ENCODE measurements at regions not wholly inside any gene's neighbourhood (a gene's known extent, or its start where the extent isn't known, plus 50 kb on each side); places are given as distances from the start of the nearest gene placed in this dataset.

- H3K4me2 ChIP-seq (ENCODE audit: insufficient read depth, low read length) = no peak overlapping the region
- DNase-seq (ENCODE audit: low read depth, low spot score) = no peak
- no peaks in the 10 kb centered on the region for H4K20me1 ChIP-seq (replicated peaks; ENCODE audit: control insufficient read depth, extremely low read depth, insufficient read depth, low read length)
- H3K27me3 ChIP-seq (ENCODE audit: control insufficient read depth in 2 of 2, insufficient read depth in 2 of 2, low read length in 2 of 2) = no peaks in the 10 kb centered on the region
- TF ChIP-seq POLR2A (IDR thresholded peaks at IDR 0.05; ENCODE audit: low read depth, low read length) (no peak), JUN (IDR thresholded peaks at IDR 0.05; ENCODE audit: borderline replicate concordance, insufficient read depth, insufficient read length, low read depth) (no peak), MAX (IDR thresholded peaks at IDR 0.05; ENCODE audit: insufficient read depth, insufficient read length) (no peak), EZH2 (IDR thresholded peaks at IDR 0.05; ENCODE audit: borderline replicate concordance, low read depth, low read length, severe bottlenecking) (no peak)
- H3K27ac ChIP-seq (ENCODE audit: insufficient read depth, low read depth, low read length) = no peak overlapping the region
- no peaks in the 10 kb centered on the region for H3K9me1 ChIP-seq (replicated peaks; ENCODE audit: control insufficient read depth, extremely low read depth, insufficient read depth, low read length)
- no peak overlapping the region for H2AFZ ChIP-seq (ENCODE audit: low read depth, low read length)
- H3K36me3 ChIP-seq (ENCODE audit: control insufficient read depth in 2 of 2, extremely low read depth in 1 of 2, insufficient read depth in 2 of 2, low read length in 2 of 2) = no peaks in the 10 kb centered on the region
- no peak for FAIRE-seq
- H3K79me2 ChIP-seq (ENCODE audit: control insufficient read depth, insufficient read depth, low read length) = no peaks in the 10 kb centered on the region
- no peak overlapping the region for H3K9ac ChIP-seq (replicated peaks; ENCODE audit: extremely low read depth, insufficient read depth, low read length)
- H3K4me1 ChIP-seq (ENCODE audit: control insufficient read depth, extremely low read depth, insufficient read depth, low read length) = no peaks in the 10 kb centered on the region
- no peak overlapping the region for H3K4me3 ChIP-seq (replicated peaks in 1 of 3; ENCODE audit: insufficient read depth in 1 of 3, low read depth in 1 of 3, low read length in 3 of 3)
- CTCF ChIA-PET = interaction anchor here (1.2 kb wide), 1 partner anchor 12 kb away, joined by 4 read pairs; no protein-coding TSS in a partner anchor
- intact Hi-C loops (cut with micrococcal nuclease) (no loop called here), dilution Hi-C loops (cut with MboI; ENCODE audit: extremely low pct_ligation_motif_present, low sequenced_read_pairs) (no loop called here)
- BruUV-seq (replicated peaks) = no TSS peak
- POLR2A ChIA-PET = no interaction called here
- H3K9me3 ChIP-seq (replicated peaks; ENCODE audit: control insufficient read depth, insufficient read depth, low read length) = no peaks in the 10 kb centered on the region
These were observed 87.0 kb upstream of the MAP1LC3B2 start for GRCh38 chr12:116472193-116472592.

- no TSS peak for BruUV-seq (replicated peaks)
- FAIRE-seq = no peak
- H3K27me3 ChIP-seq (ENCODE audit: control insufficient read depth in 2 of 2, insufficient read depth in 2 of 2, low read length in 2 of 2) = no peaks in the 10 kb centered on the region
- no peak overlapping the region for H2AFZ ChIP-seq (ENCODE audit: low read depth, low read length)
- intact Hi-C loops (cut with micrococcal nuclease) (no loop called here), dilution Hi-C loops (cut with MboI; ENCODE audit: extremely low pct_ligation_motif_present, low sequenced_read_pairs) (no loop called here)
- H3K9me3 ChIP-seq (replicated peaks; ENCODE audit: control insufficient read depth, insufficient read depth, low read length) = no peaks in the 10 kb centered on the region
- TF ChIP-seq EZH2 (IDR thresholded peaks at IDR 0.05; ENCODE audit: borderline replicate concordance, low read depth, low read length, severe bottlenecking) (no peak), GATA2 (IDR thresholded peaks at IDR 0.05; ENCODE audit: insufficient read depth, insufficient read length, low read depth, low read length) (no peak), FOS (IDR thresholded peaks at IDR 0.05; ENCODE audit: borderline replicate concordance, insufficient read depth, low read length) (no peak), MYC (IDR thresholded peaks at IDR 0.05; ENCODE audit: low read depth, low read length) (no peak), MAX (IDR thresholded peaks at IDR 0.05; ENCODE audit: insufficient read depth, insufficient read length) (no peak), POLR2AphosphoS5 (IDR thresholded peaks at IDR 0.05; ENCODE audit: insufficient read depth, low read depth, low read length) (no peak), CTCF (IDR thresholded peaks at IDR 0.05; ENCODE audit: extremely low read depth in 1 of 2, insufficient read depth in 1 of 2, low read depth in 1 of 2, low read length in 2 of 2) (no peak), POLR2A (IDR thresholded peaks at IDR 0.05; ENCODE audit: low read depth, low read length) (no peak)
- H3K27ac ChIP-seq (ENCODE audit: insufficient read depth, low read depth, low read length) = no peak overlapping the region
- no peaks in the 10 kb centered on the region for H3K79me2 ChIP-seq (ENCODE audit: control insufficient read depth, insufficient read depth, low read length)
- POLR2A ChIA-PET = no interaction called here
- H4K20me1 ChIP-seq (replicated peaks; ENCODE audit: control insufficient read depth, extremely low read depth, insufficient read depth, low read length) = no peaks in the 10 kb centered on the region
- H3K9ac ChIP-seq (replicated peaks; ENCODE audit: extremely low read depth, insufficient read depth, low read length) = no peak overlapping the region
- no peak for DNase-seq (ENCODE audit: low read depth, low spot score)
- H3K4me3 ChIP-seq (replicated peaks in 1 of 3; ENCODE audit: insufficient read depth in 1 of 3, low read depth in 1 of 3, low read length in 3 of 3) = no peak overlapping the region
- H3K36me3 ChIP-seq (ENCODE audit: control insufficient read depth in 2 of 2, extremely low read depth in 1 of 2, insufficient read depth in 2 of 2, low read length in 2 of 2) = no peaks in the 10 kb centered on the region
- H3K9me1 ChIP-seq (replicated peaks; ENCODE audit: control insufficient read depth, extremely low read depth, insufficient read depth, low read length) = no peaks in the 10 kb centered on the region
- CTCF ChIA-PET = interaction anchor here (1.2 kb wide), 1 partner anchor 11 kb away, joined by 4 read pairs; no protein-coding TSS in a partner anchor
- no peak overlapping the region for H3K4me2 ChIP-seq (ENCODE audit: insufficient read depth, low read length)
- H3K4me1 ChIP-seq (ENCODE audit: control insufficient read depth, extremely low read depth, insufficient read depth, low read length) = no peaks in the 10 kb centered on the region
These were observed 85.8 kb upstream of the MAP1LC3B2 start for GRCh38 chr12:116473416-116473815.
